Thyroid gland (tissue), 4 donors: ENCODE measurements at regions not wholly inside any gene's neighbourhood (a gene's known extent, or its start where the extent isn't known, plus 50 kb on each side); places are given as distances from the start of the nearest gene placed in this dataset.

ENCODE experiments used
- POLR2A ChIP-seq, 2 donors: fragments of 450-650 bp; IDR thresholded peaks; one replicate each; pipeline ENCODE4 v1.6.1; 2017; ENCODE audit warnings: antibody characterized with exemption in 2 of 2, mild to moderate bottlenecking in 2 of 2, moderate library complexity in 1 of 2
- TF ChIP-seq, protein P1 (sequence below), 6 experiments: fragments of 200-600 bp in 3 of 6; fragments of 450-650 bp in 3 of 6; sonication (generic) in 3 of 6; IDR thresholded peaks; one replicate each; pipeline ENCODE4 v1.5.1; 2016 to 2019; ENCODE audit warnings: antibody characterized with exemption in 6 of 6, mild to moderate bottlenecking in 2 of 6, inconsistent platforms in 1 of 6, moderate library complexity in 1 of 6

DNA sequence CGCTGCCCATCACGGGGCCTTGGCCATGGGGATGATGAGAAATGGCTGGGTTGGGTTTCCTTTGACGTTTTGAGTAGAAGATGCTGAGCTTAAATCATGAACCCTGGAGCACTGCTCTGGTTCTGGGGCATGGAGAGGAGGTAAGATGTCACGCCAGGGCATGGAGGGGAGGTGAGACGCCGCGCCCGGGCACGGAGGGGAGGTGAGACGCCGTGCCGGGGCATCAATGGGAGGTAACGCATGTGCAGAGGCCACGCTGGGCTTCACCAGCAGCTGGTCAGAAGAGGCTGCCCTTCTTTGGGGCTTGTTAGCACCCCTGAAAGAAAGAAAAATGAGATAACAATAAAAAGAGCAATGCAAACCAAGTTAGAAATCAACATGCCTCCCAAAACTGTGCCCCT lies 322.5 kb upstream of the IRX4 start:
- TF ChIP-seq, protein P1, sequence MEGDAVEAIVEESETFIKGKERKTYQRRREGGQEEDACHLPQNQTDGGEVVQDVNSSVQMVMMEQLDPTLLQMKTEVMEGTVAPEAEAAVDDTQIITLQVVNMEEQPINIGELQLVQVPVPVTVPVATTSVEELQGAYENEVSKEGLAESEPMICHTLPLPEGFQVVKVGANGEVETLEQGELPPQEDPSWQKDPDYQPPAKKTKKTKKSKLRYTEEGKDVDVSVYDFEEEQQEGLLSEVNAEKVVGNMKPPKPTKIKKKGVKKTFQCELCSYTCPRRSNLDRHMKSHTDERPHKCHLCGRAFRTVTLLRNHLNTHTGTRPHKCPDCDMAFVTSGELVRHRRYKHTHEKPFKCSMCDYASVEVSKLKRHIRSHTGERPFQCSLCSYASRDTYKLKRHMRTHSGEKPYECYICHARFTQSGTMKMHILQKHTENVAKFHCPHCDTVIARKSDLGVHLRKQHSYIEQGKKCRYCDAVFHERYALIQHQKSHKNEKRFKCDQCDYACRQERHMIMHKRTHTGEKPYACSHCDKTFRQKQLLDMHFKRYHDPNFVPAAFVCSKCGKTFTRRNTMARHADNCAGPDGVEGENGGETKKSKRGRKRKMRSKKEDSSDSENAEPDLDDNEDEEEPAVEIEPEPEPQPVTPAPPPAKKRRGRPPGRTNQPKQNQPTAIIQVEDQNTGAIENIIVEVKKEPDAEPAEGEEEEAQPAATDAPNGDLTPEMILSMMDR (IDR thresholded peaks at IDR 0.05), result no peak
- no peak for TF ChIP-seq POLR2A (IDR thresholded peaks at IDR 0.05)
